Superior temporal gyrus (tissue), 1 donor: ENCODE measurements at regions not wholly inside any gene's neighbourhood (a gene's known extent, or its start where the extent isn't known, plus 50 kb on each side); places are given as distances from the start of the nearest gene placed in this dataset.
"Not testable (repeated sequence)": the region's sequence is repeated elsewhere in the genome, so short reads cannot be mapped to it uniquely, and the experiment has no call there.

ENCODE experiments used
- DNase-seq: peaks from one replicate; pipeline ENCODE4 v3.0.0-alpha.2; 2016; ENCODE audit errors: extremely low spot score

GRCh38 chr20:22734946-22735647 is 150.7 kb upstream of the FOXA2 start:
- not testable (repeated sequence) for DNase-seq

- DNase-seq, result no peak
Observed at GRCh38 chr20:22740829-22741228, 156.5 kb upstream of the FOXA2 start.

GRCh38 chr20:22744341-22745193 is 160.2 kb upstream of the FOXA2 start:
- no peak for DNase-seq

- no peak for DNase-seq
Observed at GRCh38 chr20:22745194-22745500, 160.8 kb upstream of the FOXA2 start.

GRCh38 chr20:22746957-22747356 is 162.6 kb upstream of the FOXA2 start:
- no peak for DNase-seq

GRCh38 chr20:22752324-22752723 is 168.0 kb upstream of the FOXA2 start:
- no peak for DNase-seq

- no peak for DNase-seq
Observed at GRCh38 chr20:22757424-22758183, 173.2 kb upstream of the FOXA2 start.

GRCh38 chr20:22758815-22759214 is 174.4 kb upstream of the FOXA2 start:
- no peak for DNase-seq

GRCh38 chr20:22762576-22763256 is 178.3 kb upstream of the FOXA2 start:
- DNase-seq, result no peak

GRCh38 chr20:22763257-22763906 is 179.0 kb upstream of the FOXA2 start:
- DNase-seq, result no peak

- no peak for DNase-seq
Observed at GRCh38 chr20:22768266-22769178, 184.2 kb upstream of the FOXA2 start.

GRCh38 chr20:22770241-22770800 is 185.9 kb upstream of the FOXA2 start:
- DNase-seq, result no peak

GRCh38 chr20:22771706-22772105 is 187.3 kb upstream of the FOXA2 start:
- no peak for DNase-seq

- no peak for DNase-seq
Observed at GRCh38 chr20:22773344-22773743, 189.0 kb upstream of the FOXA2 start.

- no peak for DNase-seq
Observed at GRCh38 chr20:22775256-22775655, 190.9 kb upstream of the FOXA2 start.

- DNase-seq, result no peak
Observed at GRCh38 chr20:22775671-22776139, 191.3 kb upstream of the FOXA2 start.

- DNase-seq, result no peak
Observed at GRCh38 chr20:22776369-22776768, 192.0 kb upstream of the FOXA2 start.

GRCh38 chr20:22779878-22780277 is 195.5 kb upstream of the FOXA2 start:
- no peak for DNase-seq

- no peak for DNase-seq
Observed at GRCh38 chr20:22781869-22782268, 197.5 kb upstream of the FOXA2 start.

GRCh38 chr20:22789676-22790075 is 205.3 kb upstream of the FOXA2 start:
- no peak for DNase-seq
